GM23338 (cell line): ENCODE measurements at regions not wholly inside any gene's neighbourhood (a gene's known extent, or its start where the extent isn't known, plus 50 kb on each side); places are given as distances from the start of the nearest gene placed in this dataset.

ENCODE experiments used
- ATAC-seq: fragments of 200-7000 bp; cut with Tn5 transposase; 3 replicates; pipeline ENCODE4 v1.9.1; 2020
- DNase-seq: peaks from one replicate; pipeline ENCODE4 v3.0.0-alpha.2; 2015; ENCODE audit warnings: low spot score
- H2AFZ ChIP-seq: fragments of 200-600 bp; sonication (generic); 2 replicates; pipeline ENCODE4 v1.8.0; 2016; ENCODE audit warnings: antibody characterized with exemption, mild to moderate bottlenecking, moderate library complexity
- H3F3A ChIP-seq: fragments of 200-600 bp; sonication (generic); replicated peaks from 2 replicates; pipeline ENCODE4 v1.8.0; 2017; ENCODE audit warnings: antibody characterized with exemption, mixed run types, low read depth
- H3K27ac ChIP-seq: fragments of 200-600 bp; sonication (generic); 2 replicates; pipeline ENCODE4 v1.6.1; 2016; ENCODE audit warnings: low read depth
- H3K27me3 ChIP-seq: fragments of 200-600 bp; sonication (generic); 2 replicates; pipeline ENCODE4 v1.8.0; 2016; ENCODE audit warnings: mild to moderate bottlenecking, mixed run types, moderate library complexity; ENCODE audit not compliant: insufficient read depth
- H3K36me3 ChIP-seq: fragments of 200-600 bp; sonication (generic); 2 replicates; pipeline ENCODE4 v1.8.0; 2016; ENCODE audit warnings: mild to moderate bottlenecking; ENCODE audit not compliant: insufficient read depth
- H3K4me1 ChIP-seq: fragments of 200-600 bp; sonication (generic); 2 replicates; pipeline ENCODE4 v1.8.0; 2016; ENCODE audit warnings: mild to moderate bottlenecking, moderate library complexity; ENCODE audit not compliant: insufficient read depth
- H3K4me2 ChIP-seq: fragments of 200-600 bp; sonication (generic); 2 replicates; pipeline ENCODE4 v1.7.1; 2017; ENCODE audit warnings: mixed run types
- H3K4me3 ChIP-seq: fragments of 200-600 bp; sonication (generic); 2 replicates; pipeline ENCODE4 v1.6.1; 2016; ENCODE audit warnings: mixed run types
- H3K79me2 ChIP-seq: fragments of 200-600 bp; sonication (generic); replicated peaks from 2 replicates; pipeline ENCODE4 v1.8.0; 2017; ENCODE audit warnings: mild to moderate bottlenecking; ENCODE audit not compliant: insufficient read depth
- H3K9me2 ChIP-seq: fragments of 200-600 bp; sonication (generic); 2 replicates; pipeline ENCODE4 v1.8.0; 2017; ENCODE audit not compliant: insufficient read depth
- H4K20me1 ChIP-seq: fragments of 200-600 bp; sonication (generic); replicated peaks from 2 replicates; pipeline ENCODE4 v1.8.0; 2017; ENCODE audit warnings: mild to moderate bottlenecking; ENCODE audit not compliant: insufficient read depth
- H3K27ac Mint-ChIP-seq: 2 replicates; pipeline ENCODE4 v1.8.0; 2020; ENCODE audit warnings: inconsistent platforms, mild to moderate bottlenecking, moderate library complexity, mixed read lengths
- H3K27me3 Mint-ChIP-seq: 3 replicates; pipeline ENCODE4 v1.8.0; 2022; ENCODE audit warnings: low read depth, mild to moderate bottlenecking, moderate library complexity, mixed read lengths, inconsistent platforms; ENCODE audit not compliant: insufficient read depth, poor library complexity
- H3K36me3 Mint-ChIP-seq: 3 replicates; pipeline ENCODE4 v1.8.0; 2021; ENCODE audit warnings: low read depth, mild to moderate bottlenecking, inconsistent platforms, moderate library complexity, mixed read lengths
- H3K4me1 Mint-ChIP-seq: 3 replicates; pipeline ENCODE4 v1.8.0; 2020; ENCODE audit warnings: mild to moderate bottlenecking, inconsistent platforms, mixed read lengths
- H3K4me3 Mint-ChIP-seq: 3 replicates; pipeline ENCODE4 v1.8.0; 2021; ENCODE audit warnings: moderate library complexity, mild to moderate bottlenecking, inconsistent platforms, mixed read lengths
- H3K9me3 Mint-ChIP-seq: 3 replicates; pipeline ENCODE4 v1.8.0; 2020; ENCODE audit warnings: moderate library complexity, mild to moderate bottlenecking, inconsistent platforms, mixed read lengths
- CREB1 ChIP-seq: fragments of 250-450 bp; sonication (Bioruptor Pico); IDR thresholded peaks from 2 replicates; pipeline ENCODE4 v1.5.0; 2020; ENCODE audit warnings: low read depth, mild to moderate bottlenecking, moderate library complexity
- CTCF ChIP-seq, 2 experiments: fragments of 200-600 bp in 1 of 2; sonication (generic) in 1 of 2; conservative IDR thresholded peaks; 2 replicates each; pipeline versions ENCODE4 v1.5.1 to v1.6.1; 2016 to 2017; ENCODE audit warnings: antibody characterized with exemption in 2 of 2, low read depth in 2 of 2, mild to moderate bottlenecking in 2 of 2, moderate library complexity in 1 of 2
- ETS1 ChIP-seq: IDR thresholded peaks from 2 replicates; pipeline ENCODE4 v1.6.1; 2016; ENCODE audit warnings: antibody characterized with exemption
- EZH2phosphoT487 ChIP-seq: fragments of 200-600 bp; sonication (generic); IDR thresholded peaks from one replicate; pipeline ENCODE4 v1.8.1; 2018; ENCODE audit warnings: antibody characterized with exemption; ENCODE audit not compliant: unreplicated experiment
- JUNB ChIP-seq: IDR thresholded peaks from one replicate; pipeline ENCODE4 v1.6.1; 2016; ENCODE audit warnings: antibody characterized with exemption; ENCODE audit not compliant: unreplicated experiment
- NANOG ChIP-seq: IDR thresholded peaks from 2 replicates; pipeline ENCODE4 v1.6.1; 2016; ENCODE audit warnings: antibody characterized with exemption, borderline replicate concordance
- POLR2AphosphoS5 ChIP-seq: IDR thresholded peaks from 2 replicates; pipeline ENCODE4 v1.6.1; 2016; ENCODE audit warnings: antibody characterized with exemption, low read depth
- REST ChIP-seq: IDR thresholded peaks from one replicate; pipeline ENCODE4 v1.6.1; 2018; ENCODE audit warnings: antibody characterized with exemption; ENCODE audit not compliant: unreplicated experiment
- ZNF331 ChIP-seq: fragments of 250-450 bp; sonication (Bioruptor Pico); IDR thresholded peaks from 2 replicates; pipeline ENCODE4 v1.5.0; 2020; ENCODE audit warnings: low read depth, mild to moderate bottlenecking, moderate library complexity

GRCh38 chr1:98388441-98388840, 273.1 kb upstream of the SNX7 start (continued):
- no peak for TF ChIP-seq CTCF (conservative IDR thresholded peaks at IDR 0.05; ENCODE audit: low read depth in 2 of 2)
- TF ChIP-seq ZNF331 (CRISPR knock-in tag): no peak
- TF ChIP-seq EZH2phosphoT487: no peak

GRCh38 chr1:98387701-98388100, 273.8 kb upstream of the SNX7 start:
- DNase-seq (no peak), ATAC-seq (no peak)
- Histone ChIP-seq H3K27ac (no peak overlapping the region), H3K79me2 (no peaks in the 10 kb centered on the region), H3K4me1 (no peaks in the 10 kb centered on the region), H3K9me2 (no peaks in the 10 kb centered on the region), H4K20me1 (no peaks in the 10 kb centered on the region), H3K4me3 (no peak overlapping the region), H2AFZ (no peak overlapping the region), H3K4me2 (no peak overlapping the region), H3K36me3 (no peaks in the 10 kb centered on the region), H3K27me3 (no peaks in the 10 kb centered on the region), H3F3A (no peaks in the 10 kb centered on the region)
- no peaks in the 10 kb centered on the region for H3K9me3 Mint-ChIP-seq
- peaks cover 4% of the 10 kb centered on the region; the same call in 1 of the 3 replicates for H3K4me1 Mint-ChIP-seq
- TF ChIP-seq POLR2AphosphoS5 (no peak), JUNB (no peak), CREB1 (CRISPR knock-in tag) (no peak), NANOG (no peak), REST (no peak), ETS1 (no peak)
- no peaks in the 10 kb centered on the region for H3K36me3 Mint-ChIP-seq
- no peak overlapping the region for H3K27ac Mint-ChIP-seq
- H3K27me3 Mint-ChIP-seq: no peaks in the 10 kb centered on the region
- H3K4me3 Mint-ChIP-seq: no peak overlapping the region
